CD4-positive, alpha-beta T cell treated with Interleukin-1 beta for 1 hour (primary cell): ENCODE measurements at regions not wholly inside any gene's neighbourhood (a gene's known extent, or its start where the extent isn't known, plus 50 kb on each side); places are given as distances from the start of the nearest gene placed in this dataset.

Experiments
- DNase-seq, 2 donors: peaks; one replicate each; pipeline ENCODE4 v3.0.0-alpha.2; 2020 to 2022

DNA sequence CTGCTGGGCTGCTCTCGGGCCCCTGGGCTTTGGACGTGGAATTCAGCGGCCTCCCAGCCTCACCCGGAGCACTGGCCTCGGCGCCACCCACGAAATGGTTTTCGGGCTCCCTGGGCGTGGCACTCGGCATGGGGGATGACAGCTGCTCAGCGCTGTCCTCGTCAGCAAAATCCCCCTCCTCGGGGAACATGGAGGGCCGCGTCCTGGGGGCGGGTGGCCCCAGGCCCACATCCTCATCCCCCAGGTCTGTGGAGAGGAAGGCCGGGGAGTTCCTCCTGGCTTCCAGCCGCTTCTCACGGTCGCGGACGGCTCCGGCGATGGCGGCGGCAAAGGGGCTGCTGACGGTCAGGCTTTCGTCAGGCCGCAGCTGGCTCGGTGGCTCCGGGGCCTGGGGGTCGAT is 88.4 kb downstream of the CTTN start:
- DNase-seq = no peak

DNA sequence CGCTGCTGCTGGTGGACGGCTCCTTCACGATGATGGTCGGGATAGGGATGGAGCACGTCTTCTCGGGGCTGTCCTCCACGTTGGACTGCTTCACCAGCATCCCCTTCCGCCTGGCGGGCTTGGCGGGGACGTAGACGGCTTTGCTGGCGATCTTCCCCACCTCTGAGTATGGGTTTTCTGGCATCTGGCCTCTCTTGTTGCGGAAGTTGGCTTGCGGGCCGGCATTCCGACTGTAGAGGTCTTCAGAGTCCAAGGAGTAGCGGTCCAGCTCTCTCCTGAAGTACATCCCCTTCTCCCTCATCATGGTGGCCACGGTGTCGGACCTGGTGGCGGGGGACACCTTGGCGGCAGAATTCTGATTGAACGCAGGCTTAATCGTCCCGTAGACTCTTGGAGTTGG is 88.8 kb downstream of the CTTN start:
- no peak for DNase-seq

DNA sequence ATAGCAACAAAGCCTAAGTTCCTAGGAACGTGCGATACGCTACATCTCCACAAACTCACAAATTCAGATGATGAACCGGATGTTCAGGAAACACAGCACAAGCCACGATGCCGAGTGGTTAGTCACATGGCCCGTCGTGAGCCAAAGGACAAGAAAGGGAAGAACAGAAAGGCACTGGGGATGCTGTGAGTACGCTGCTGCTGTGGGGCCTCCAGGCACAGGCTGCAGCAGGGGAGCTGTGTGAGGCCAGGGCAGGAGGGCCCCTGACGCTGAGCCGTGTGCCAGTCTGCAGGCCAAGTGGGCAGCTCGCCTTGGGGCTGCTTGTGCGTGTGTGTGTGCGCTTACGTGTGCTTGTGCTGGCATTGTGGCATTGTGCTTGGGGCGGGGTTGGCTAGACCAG is 89.4 kb downstream of the CTTN start:
- DNase-seq = no peak

DNA sequence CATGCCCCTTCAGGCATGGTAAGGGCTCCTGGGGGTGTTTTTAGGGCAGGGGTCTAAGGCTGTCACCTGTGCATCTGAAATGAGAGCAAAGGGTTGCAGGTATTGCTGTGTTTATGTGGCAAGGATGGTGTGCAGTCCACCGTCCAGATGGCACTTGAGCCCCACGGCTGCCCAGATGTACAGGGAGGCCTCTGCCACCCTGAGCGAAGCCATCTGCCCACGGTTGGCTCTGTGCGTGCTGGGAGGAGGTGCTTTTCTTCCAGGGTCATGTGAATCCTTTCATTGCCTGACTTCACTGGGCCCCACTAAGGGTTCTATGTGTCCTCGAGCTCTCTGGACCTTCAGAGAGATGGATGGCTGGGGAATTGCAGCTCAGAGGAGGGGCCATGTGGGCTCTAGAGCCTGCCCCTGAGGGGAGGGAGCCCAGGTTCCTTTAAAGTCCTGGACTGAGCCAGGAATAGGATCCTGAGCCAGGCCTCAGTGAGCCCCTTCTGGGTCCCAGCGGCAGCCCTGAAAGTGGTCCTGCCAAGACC is 89.9 kb downstream of the CTTN start:
- DNase-seq = no peak

DNA sequence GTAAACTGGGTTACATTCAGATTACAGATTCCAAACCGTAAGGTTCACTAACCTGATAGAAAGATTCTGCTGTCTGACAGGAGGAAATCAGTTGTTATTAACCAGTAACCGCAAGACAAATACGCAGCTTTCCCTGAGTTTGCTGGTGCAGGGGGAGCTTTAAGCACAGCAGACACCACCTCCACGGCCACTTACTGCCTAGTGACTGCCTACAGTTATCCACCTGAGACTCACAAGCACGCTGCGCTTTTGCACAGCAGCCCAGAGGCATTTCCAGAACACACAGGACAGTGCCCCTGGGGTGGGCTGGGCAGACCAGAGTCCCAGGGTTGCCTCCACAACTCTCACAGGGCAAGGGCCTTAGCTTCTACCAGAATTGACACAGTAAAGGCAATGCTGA is 90.9 kb downstream of the CTTN start:
- DNase-seq = no peak

DNA sequence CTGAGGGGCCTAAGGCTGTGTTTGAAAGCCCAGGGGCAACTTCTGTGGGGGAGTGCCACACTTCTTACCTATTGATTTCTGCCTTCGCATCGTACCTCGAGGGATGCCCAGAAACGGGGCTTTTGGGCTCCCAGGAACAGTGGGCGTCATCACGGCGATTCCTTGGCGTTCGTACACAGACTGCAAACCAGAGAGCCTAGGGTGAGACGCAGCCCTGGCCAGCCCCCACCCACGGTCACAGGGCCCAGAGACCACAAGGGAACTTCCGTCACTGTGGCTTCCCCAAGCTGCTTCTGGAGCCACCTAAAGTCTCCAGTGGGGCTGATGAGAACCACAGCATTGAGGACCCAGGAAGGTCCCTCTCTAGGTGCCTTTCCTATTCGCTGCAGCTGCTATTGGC is 91.9 kb downstream of the CTTN start:
- DNase-seq = no peak

DNA sequence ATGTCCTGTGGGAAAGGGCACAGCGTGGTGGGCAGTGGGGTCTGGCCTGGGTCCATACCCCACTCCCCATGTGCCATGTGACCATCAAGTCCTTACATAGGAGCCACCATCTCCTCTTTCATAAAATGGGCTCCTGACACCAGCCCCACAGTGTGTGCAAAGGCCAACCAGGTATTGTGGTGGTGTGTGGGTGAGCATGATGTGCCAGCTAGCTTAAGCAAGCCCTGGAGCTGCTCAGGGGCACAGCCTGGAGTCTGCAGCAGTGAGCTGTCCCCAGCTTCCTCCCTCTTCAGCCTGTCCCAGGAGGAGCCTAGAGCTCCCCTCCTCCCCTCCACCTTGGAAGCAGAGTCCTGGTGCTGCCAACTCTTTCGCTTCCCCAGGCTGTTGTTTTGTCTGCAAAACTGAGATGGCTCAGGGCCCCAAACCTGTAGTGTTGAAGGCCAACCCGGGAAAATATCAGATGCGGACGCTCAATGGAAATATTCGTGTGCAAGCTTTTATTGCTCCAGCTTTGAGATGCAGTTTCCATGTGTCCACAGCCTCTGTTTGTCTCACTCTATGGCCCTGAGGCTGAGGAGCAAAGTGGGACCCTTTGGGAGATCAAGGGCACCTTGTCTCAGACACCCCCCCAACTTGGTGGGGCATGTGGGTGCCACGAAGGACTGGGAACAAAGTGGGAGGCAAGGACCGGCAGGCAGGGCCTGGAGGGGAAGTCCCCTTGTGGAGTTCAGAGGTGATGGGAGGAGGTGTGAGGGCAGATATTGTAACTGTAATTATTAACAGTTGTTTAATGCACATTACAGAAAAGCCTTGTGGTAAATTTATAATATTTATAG is 92.6 kb downstream of the CTTN start:
- no peak for DNase-seq

DNA sequence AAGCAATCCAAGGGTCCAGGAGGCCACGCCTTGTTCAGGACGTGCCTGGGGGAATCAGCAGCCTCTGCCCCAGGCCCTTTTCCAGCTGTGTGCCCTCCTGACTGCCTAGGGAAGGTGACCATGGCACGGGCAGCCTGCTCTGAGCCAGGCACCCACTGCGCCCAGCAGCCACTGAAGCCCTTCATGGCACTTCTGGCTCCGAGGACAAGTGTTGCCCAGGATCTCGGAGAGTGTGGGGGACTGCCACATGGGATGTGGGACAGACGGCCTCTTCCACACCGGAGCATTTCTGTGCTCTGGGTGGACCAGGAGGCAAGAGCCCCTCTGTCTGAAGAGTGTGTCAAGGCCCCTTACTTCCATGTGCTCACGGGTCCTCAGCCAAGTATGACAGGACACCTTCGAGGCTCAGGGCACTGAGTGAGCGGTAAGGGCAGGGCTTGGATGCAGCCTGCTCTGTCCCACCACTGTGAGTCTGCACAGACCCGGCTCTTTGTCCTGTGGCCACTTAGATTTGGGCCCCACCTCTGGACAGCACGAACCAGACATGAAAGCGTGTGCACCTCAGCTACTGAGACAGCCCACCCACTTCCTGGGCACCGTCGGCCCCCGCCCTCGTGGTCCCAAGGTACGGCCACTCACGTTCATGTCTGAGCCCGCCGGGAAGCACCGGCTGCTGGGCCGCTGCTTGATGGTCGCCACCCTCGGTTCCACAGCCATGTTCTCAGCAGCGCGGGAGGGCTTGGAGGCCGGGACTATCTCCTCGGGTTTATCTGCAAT is 93.6 kb downstream of the CTTN start:
- DNase-seq = no peak

DNA sequence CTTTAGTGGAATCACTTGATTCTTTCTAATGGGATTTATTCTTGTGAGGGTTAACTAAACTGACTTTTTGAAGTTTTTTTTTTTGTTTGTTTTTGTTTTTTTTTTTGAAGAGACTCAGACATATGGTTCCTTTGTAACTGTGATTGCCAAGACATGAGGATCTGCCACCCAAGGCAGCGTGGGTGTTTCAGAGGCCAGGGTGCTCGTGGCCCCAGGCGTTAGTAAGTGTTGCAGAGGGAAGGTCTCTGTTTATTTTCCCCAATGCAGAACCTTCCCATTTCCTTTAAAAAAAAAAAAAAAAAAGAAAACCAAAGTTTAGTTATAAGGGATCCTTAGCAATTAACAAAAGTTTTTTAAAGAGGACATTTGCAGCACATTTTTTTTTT is 94.8 kb downstream of the CTTN start:
- no peak for DNase-seq

DNA sequence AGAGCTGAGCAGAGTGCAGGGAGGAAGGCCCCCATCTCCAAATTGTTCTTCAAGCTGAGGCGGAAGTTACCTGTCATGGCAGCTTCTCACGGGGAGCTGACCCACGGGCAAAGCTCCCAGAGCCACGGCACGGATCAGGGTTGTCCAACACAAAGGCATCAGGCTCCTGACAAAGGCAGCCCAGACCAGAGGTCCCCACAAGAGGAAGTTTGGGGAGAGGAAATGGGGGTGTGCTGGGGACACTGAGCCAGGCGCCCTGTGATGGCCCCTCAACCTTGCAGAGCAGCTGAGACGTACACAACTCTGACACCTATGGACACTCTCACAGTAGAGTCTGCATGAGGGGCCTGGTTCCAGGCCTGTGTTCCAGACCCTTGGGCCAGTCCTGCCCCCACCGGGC is 95.6 kb downstream of the CTTN start:
- no peak for DNase-seq

DNA sequence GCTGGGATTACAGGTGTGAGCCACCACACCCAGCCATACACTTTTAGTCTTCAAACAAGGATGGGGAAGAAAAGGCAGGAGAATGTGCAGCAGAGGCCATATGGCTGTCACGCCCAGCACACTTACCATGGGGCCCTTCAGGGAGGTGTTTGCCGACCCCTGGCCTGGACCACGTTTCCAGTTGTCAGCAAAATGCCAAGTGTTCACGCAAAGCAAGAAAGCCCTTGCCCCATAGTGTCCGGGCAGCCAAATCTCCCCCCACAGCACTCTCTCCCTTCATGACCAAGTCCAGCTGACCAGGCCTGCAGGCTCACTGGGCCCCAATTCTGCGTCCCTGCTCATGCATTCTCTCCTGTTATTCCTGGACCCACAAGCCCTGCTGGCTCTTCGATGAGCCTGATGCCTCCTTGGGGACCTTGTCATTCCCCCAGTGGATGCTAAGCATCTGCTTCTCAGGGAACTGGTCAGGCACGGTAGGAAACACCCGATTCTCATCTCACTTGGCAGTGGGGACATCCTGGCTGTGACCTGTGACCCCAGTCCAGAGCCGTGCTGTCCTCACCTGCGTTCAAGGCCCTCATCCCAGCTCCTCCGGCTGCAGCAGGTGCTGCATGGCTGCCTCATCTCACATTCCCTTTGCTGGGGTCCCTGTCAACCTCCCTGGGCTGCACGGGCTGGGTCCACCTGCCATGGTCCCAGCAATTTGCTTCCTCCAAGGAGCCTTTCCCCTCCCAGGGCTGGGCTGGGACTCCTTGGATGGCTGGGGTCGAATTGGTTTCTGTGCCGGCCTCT is 96.4 kb downstream of the CTTN start:
- no peak for DNase-seq

DNA sequence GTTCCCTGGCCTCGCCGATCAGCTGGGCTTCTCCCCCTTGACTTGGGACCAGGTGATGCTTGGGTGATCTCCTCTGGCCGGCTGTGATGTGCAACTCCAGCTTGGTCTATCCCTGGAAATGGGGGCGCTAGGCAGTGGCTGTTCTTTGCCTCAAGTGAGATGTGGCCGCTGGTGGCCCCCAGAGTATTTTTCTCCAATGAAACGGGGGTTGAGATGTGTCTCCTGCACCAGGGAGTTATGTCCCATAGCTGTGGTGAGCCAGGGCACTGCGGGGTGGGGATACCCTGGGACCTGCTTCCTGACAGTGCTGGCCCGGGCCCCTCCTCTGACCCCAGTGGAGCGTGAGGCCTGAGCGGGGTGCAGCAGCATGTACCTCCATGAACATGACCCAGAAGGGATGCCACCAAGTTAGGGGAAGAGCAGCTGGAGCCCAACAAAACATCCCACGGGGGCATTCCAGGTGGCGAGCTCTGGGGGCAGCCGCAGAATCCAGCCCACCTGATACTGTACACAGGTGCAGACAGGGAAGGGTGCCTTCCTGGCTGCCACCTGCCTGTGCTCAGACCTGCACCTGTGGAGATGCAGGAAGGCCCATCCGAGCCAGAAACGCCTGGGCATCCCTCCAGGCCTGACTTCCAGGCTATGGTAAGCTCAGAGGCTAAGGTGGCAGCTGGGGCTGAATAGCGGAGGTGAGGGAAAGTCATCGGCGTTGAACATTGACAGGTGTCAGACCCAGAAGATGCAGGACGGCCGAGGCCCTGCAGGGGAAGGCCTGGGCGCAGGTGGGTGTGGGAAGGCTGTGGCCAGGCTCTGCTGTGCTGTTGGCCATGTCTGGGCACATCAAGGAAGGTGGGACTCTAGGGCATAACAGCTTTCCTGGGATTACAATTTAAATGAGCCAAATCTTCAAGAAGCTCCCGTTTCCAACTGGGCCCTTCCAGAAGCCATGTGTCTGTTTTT is 97.3 kb downstream of the CTTN start:
- DNase-seq = no peak

DNA sequence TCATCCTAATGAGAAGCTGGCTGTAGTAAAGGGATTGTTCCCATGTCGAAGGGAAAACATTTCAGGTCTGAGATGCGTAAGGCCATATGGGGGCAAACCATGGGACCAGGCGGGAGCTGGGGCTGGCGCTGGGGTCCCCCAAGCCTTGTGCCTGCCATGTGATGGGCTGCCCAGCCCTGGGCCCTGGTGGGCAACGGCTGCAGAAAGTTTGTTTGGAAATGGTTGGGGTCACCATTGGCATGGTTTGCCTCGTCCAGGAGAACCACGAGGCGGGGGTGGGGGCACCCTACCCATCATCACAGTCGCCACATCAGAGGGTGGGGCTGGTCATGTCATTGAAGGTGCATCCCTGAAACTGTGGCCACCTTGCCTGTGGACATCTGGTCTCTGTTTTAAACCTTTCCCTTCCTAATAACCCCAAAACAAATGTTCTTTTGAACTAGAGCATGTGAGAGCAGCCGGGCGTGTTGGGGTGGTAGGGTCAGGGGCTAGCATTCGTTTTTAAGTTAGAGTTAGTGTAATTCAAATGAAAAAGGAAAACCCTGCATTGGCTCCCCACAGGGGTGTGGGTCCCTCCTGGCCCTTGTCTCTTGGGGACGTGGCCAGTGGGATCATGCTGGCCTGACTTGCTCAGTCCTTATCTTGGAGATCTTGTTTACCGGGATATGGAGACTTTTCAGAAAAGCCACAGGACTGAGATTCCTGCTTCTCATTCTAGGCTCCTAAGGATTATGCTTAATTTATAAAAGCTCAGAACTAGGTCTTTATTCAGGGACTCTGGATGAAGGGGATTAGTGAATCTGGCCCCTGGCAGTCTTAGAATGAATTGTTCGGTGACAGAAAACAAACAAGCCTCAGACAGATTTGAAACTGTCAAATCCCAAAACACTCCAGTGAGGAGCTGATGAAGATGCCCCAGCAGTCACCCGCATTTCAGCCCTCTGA is 98.5 kb downstream of the CTTN start:
- DNase-seq = no peak

DNA sequence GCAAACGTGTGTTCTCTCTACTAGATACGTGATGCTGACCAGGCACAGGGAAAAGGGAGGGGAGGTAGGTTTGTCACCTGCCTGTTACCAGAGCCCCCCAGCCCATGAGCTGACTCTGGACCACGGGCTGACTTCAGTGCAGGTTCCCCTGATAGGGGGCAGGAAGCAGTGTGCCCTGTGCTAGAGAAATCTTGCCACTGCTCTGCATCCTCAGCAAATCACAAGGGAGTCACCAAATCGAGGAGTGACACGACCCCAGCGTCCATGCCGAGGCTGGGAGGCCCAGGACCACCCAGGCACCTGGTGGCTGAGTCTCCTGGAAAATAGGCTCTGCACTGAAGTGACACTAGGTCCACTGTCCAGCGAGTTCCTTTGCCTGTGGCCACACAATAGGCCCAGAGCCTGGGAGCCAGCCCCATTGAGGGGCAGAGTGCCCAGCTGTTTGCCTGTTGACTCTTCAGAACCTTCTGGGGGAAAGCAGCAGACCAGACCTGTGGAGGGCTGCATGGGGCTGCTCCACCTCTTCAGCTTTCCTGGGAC is 99.3 kb downstream of the CTTN start:
- DNase-seq = no peak

DNA sequence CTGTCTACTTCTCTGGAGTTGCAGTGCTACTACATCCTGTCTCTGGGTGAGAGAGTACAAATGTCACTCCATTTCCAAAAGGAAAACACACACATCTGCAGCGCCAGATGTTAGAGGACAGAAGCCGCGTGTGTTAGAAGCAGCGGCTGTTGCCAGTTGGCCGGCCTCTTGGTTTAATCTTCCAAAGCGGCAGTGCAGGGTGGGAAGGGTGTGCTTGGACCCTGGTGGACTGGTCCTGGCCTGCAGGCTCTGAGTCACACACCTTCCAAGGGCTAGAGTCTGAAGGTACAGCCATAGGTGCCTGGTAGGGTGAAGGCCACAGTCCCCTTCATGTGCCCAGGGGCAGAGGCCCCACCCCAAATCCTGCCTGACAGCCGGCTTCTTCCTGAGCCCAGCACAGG is 99.8 kb downstream of the CTTN start:
- DNase-seq = no peak

DNA sequence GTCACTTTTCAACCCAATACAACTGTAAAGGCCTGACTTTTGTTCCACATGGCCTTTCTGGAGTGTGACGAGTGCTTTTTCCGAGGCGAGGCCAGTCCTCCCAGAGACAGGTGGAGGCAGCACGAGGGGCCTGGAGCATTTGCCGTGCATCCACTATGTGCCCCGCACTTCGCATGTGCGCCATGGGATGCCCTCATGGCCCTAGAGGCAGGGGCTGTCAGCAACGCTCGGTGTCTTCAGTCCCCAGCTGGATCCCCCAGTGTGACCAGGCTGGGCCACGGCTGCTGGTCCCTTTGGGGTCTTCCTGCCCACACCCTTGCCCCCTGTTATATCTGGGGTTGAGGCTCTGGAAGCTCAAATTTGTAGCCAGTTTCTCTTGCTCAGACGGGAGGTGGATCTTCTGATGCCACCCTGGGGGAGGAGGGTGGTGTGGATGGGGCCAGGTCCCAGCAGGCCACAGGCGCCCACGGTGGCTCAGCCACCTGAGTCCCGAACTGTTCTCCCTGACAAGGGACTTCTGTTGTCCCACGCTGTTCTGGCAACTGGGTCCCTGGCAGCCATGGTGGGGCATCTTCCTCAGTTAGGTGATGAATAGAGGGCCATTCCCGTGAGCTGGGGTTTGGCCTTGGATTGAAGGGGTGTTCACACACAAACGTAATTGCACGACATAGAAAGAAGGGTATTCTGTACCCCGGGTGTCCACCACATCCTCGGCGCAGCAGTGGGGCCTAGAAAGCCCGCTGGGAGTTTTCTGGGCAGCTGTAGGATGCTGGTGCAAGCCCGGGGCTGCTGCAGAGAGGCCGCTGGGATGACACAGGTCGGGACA is 100.9 kb downstream of the CTTN start:
- no peak for DNase-seq

DNA sequence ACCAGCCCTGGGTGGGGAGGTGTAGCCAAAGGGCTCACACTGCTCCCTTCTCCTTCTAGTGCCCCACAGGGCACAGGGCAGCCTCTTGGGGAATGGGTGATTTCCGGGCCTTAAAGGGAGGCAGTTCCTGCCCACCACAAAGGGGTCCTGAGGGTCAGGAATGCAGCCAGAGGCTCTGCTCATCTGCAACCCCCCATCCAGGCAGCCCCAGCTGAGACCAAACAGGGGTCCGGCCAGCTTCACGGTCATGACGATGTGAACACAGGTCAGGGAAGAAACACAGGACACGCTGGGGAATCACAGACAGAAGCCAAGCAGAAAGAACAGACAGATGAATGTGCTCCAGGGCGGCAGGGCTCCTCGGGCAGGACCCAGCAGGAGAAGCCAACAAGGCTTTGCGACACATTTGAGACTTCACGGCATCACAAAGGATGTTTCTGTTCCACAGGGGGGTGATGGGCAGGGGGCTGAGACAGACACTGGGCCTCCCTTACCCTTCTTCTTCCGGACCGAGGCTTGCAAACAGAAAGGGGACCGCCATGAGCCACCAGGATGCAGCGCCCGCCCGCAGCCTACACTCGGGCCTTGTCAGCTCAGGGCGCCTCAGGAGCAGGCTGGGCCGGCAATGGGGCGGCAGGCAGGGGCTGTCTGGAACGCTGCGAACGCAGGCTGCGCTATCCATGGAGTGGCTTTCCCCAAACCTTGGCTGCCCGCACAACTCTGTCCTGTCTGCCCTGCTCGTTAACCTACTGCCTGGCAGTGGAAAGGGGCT is 101.9 kb downstream of the CTTN start:
- no peak for DNase-seq

DNA sequence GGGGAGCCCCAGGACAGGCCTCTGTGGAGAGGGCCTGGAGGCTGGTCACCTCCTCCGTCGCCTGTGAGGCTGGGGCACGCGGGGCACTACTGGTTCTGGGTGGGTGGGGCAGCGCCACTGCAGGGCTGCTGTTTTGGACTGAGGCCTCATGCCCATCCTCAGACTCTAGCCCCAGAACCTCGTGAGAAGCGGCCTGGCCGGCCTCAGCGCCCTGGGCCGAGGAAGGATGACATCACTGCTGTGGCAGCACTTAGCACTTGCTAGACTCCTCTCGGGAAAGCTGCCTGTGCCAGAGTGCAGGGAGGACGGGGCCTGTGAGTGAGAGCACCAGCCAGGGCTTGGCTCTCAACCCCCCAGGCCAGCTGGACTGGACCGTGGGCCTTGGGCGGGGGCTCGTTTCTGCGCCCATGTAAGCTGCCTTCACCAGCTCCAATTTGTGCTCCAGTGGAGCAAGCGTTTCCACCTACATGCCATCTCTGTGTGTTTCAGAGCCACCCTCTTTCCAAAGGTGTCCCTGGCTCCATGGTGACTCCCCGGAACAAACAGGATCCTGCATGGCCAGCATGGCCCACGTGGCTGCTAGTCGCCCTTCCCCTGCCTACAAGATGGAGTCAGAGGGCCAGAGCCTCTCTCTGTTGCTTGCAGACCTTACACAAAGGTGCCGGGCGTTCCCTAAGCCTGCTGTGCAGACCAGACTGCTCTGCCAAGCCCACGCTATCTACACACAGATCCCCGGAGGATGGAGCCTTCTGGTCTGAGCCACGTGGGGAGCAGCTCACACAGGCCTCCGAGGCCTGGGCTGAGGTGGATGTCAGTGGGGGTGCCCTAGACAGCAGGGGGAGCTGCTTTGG is 102.9 kb downstream of the CTTN start:
- no peak for DNase-seq
